ENCODE measurements at regions not wholly inside any gene's neighbourhood (a gene's known extent, or its start where the extent isn't known, plus 50 kb on each side); places are given as distances from the start of the nearest gene placed in this dataset.
"Not testable (repeated sequence)": the region's sequence is repeated elsewhere in the genome, so short reads cannot be mapped to it uniquely, and the experiment has no call there.

GRCh38 chr12:111261911-111262676 is 106.8 kb downstream of the PHETA1 start:
- no peak overlapping the region for H3K4me3 ChIP-seq (ENCODE audit: insufficient read depth, low read depth, low read length)
- no peak overlapping the region for H2AFZ ChIP-seq (ENCODE audit: low read depth, low read length)
- H3K79me2 ChIP-seq (ENCODE audit: insufficient read depth, low read length) = no peaks in the 10 kb centered on the region
- no peak for DNase-seq (ENCODE audit: low read depth)
- H3K9me3 ChIP-seq (ENCODE audit: insufficient read depth, low read depth, low read length) = no peaks in the 10 kb centered on the region
- TF ChIP-seq EZH2 (IDR thresholded peaks at IDR 0.05; ENCODE audit: insufficient read depth, low read length) (no peak), CTCF (IDR thresholded peaks at IDR 0.05; ENCODE audit: insufficient read depth, low read depth, low read length) (no peak)
- no peaks in the 10 kb centered on the region for H3K27me3 ChIP-seq (ENCODE audit: insufficient read depth, low read length)
- no peak for FAIRE-seq
- no peak overlapping the region for H3K27ac ChIP-seq (ENCODE audit: low read depth, low read length)
- Mint-ChIP-seq H3K9me3 (ENCODE audit: unreplicated experiment) (no peaks in the 10 kb centered on the region), H3K27me3 (ENCODE audit: low read depth, unreplicated experiment) (peaks cover 13% of the 10 kb centered on the region), H3K4me3 (ENCODE audit: unreplicated experiment) (no peak overlapping the region), H3K4me1 (ENCODE audit: low read depth, unreplicated experiment) (no peaks in the 10 kb centered on the region), H3K27ac (ENCODE audit: unreplicated experiment) (no peak overlapping the region), H3K36me3 (ENCODE audit: low read depth, unreplicated experiment) (no peaks in the 10 kb centered on the region)
- H4K20me1 ChIP-seq (ENCODE audit: insufficient read depth, low read length) = no peaks in the 10 kb centered on the region
- H3K36me3 ChIP-seq (ENCODE audit: insufficient read depth, low read length) = no peaks in the 10 kb centered on the region
- no peak overlapping the region for H3K4me2 ChIP-seq (ENCODE audit: low read length)
- H3K4me1 ChIP-seq (ENCODE audit: insufficient read depth, low read length) = no peaks in the 10 kb centered on the region
- no peak overlapping the region for H3K9ac ChIP-seq (ENCODE audit: low read length)

- Mint-ChIP-seq H3K27me3 (ENCODE audit: low read depth, unreplicated experiment) (peaks cover 25% of the 10 kb centered on the region), H3K36me3 (ENCODE audit: low read depth, unreplicated experiment) (no peaks in the 10 kb centered on the region), H3K9me3 (ENCODE audit: unreplicated experiment) (no peaks in the 10 kb centered on the region), H3K4me3 (ENCODE audit: unreplicated experiment) (no peak overlapping the region), H3K4me1 (ENCODE audit: low read depth, unreplicated experiment) (no peaks in the 10 kb centered on the region), H3K27ac (ENCODE audit: unreplicated experiment) (no peak overlapping the region)
- Histone ChIP-seq H3K27ac (ENCODE audit: low read depth, low read length) (no peak overlapping the region), H3K9me3 (ENCODE audit: insufficient read depth, low read depth, low read length) (no peaks in the 10 kb centered on the region), H4K20me1 (ENCODE audit: insufficient read depth, low read length) (no peaks in the 10 kb centered on the region), H3K36me3 (ENCODE audit: insufficient read depth, low read length) (no peaks in the 10 kb centered on the region), H2AFZ (ENCODE audit: low read depth, low read length) (no peak overlapping the region), H3K9ac (ENCODE audit: low read length) (no peak overlapping the region), H3K4me2 (ENCODE audit: low read length) (no peak overlapping the region), H3K79me2 (ENCODE audit: insufficient read depth, low read length) (no peaks in the 10 kb centered on the region), H3K4me3 (ENCODE audit: insufficient read depth, low read depth, low read length) (no peak overlapping the region), H3K4me1 (ENCODE audit: insufficient read depth, low read length) (no peaks in the 10 kb centered on the region), H3K27me3 (ENCODE audit: insufficient read depth, low read length) (no peaks in the 10 kb centered on the region)
- DNase-seq (ENCODE audit: low read depth) (no peak), FAIRE-seq (no peak)
- TF ChIP-seq CTCF (IDR thresholded peaks at IDR 0.05; ENCODE audit: insufficient read depth, low read depth, low read length) (no peak), EZH2 (IDR thresholded peaks at IDR 0.05; ENCODE audit: insufficient read depth, low read length) (no peak)
Measured at GRCh38 chr12:111260732-111261131, 108.2 kb downstream of the PHETA1 start.

- FAIRE-seq = no peak
- Mint-ChIP-seq H3K4me3 (ENCODE audit: unreplicated experiment) (no peak overlapping the region), H3K4me1 (ENCODE audit: low read depth, unreplicated experiment) (no peaks in the 10 kb centered on the region), H3K27ac (ENCODE audit: unreplicated experiment) (no peak overlapping the region), H3K36me3 (ENCODE audit: low read depth, unreplicated experiment) (no peaks in the 10 kb centered on the region), H3K27me3 (ENCODE audit: low read depth, unreplicated experiment) (peaks cover 35% of the 10 kb centered on the region), H3K9me3 (ENCODE audit: unreplicated experiment) (no peaks in the 10 kb centered on the region)
- Histone ChIP-seq H4K20me1 (ENCODE audit: insufficient read depth, low read length) (no peaks in the 10 kb centered on the region), H3K27ac (ENCODE audit: low read depth, low read length) (no peak overlapping the region), H3K4me1 (ENCODE audit: insufficient read depth, low read length) (no peaks in the 10 kb centered on the region), H3K9me3 (ENCODE audit: insufficient read depth, low read depth, low read length) (no peaks in the 10 kb centered on the region), H3K27me3 (ENCODE audit: insufficient read depth, low read length) (no peaks in the 10 kb centered on the region), H3K4me2 (ENCODE audit: low read length) (no peak overlapping the region), H3K79me2 (ENCODE audit: insufficient read depth, low read length) (no peaks in the 10 kb centered on the region), H3K36me3 (ENCODE audit: insufficient read depth, low read length) (no peaks in the 10 kb centered on the region), H3K9ac (ENCODE audit: low read length) (no peak overlapping the region), H2AFZ (ENCODE audit: low read depth, low read length) (no peak overlapping the region), H3K4me3 (ENCODE audit: insufficient read depth, low read depth, low read length) (no peak overlapping the region)
- no peak for TF ChIP-seq EZH2 (IDR thresholded peaks at IDR 0.05; ENCODE audit: insufficient read depth, low read length)
- no peak for TF ChIP-seq CTCF (IDR thresholded peaks at IDR 0.05; ENCODE audit: insufficient read depth, low read depth, low read length)
- DNase-seq (ENCODE audit: low read depth) = no peak
Measured at GRCh38 chr12:111259231-111259630, 109.7 kb downstream of the PHETA1 start.

GRCh38 chr12:111258081-111258480 is 110.8 kb downstream of the PHETA1 start:
- not testable (repeated sequence) for H3K27ac Mint-ChIP-seq (ENCODE audit: unreplicated experiment); H3K4me3 ChIP-seq (ENCODE audit: insufficient read depth, low read depth, low read length); H3K4me1 ChIP-seq (ENCODE audit: insufficient read depth, low read length); H3K36me3 ChIP-seq (ENCODE audit: insufficient read depth, low read length); H2AFZ ChIP-seq (ENCODE audit: low read depth, low read length); H3K4me2 ChIP-seq (ENCODE audit: low read length); H3K79me2 ChIP-seq (ENCODE audit: insufficient read depth, low read length); H3K4me1 Mint-ChIP-seq (ENCODE audit: low read depth, unreplicated experiment); H3K4me3 Mint-ChIP-seq (ENCODE audit: unreplicated experiment); H4K20me1 ChIP-seq (ENCODE audit: insufficient read depth, low read length); H3K27me3 ChIP-seq (ENCODE audit: insufficient read depth, low read length); DNase-seq (ENCODE audit: low read depth); FAIRE-seq; H3K27ac ChIP-seq (ENCODE audit: low read depth, low read length); H3K36me3 Mint-ChIP-seq (ENCODE audit: low read depth, unreplicated experiment); H3K9ac ChIP-seq (ENCODE audit: low read length); H3K9me3 ChIP-seq (ENCODE audit: insufficient read depth, low read depth, low read length); H3K9me3 Mint-ChIP-seq (ENCODE audit: unreplicated experiment)
- peaks cover 42% of the 10 kb centered on the region for H3K27me3 Mint-ChIP-seq (ENCODE audit: low read depth, unreplicated experiment)
